D341Med (cell line): ENCODE measurements at regions not wholly inside any gene's neighbourhood (a gene's known extent, or its start where the extent isn't known, plus 50 kb on each side); places are given as distances from the start of the nearest gene placed in this dataset.
A peak's percentile ranks its signal among the peaks of the same experiment; 100 is the strongest.
"Not testable (repeated sequence)": the region's sequence is repeated elsewhere in the genome, so short reads cannot be mapped to it uniquely, and the experiment has no call there.

Experiments
- DNase-seq: peaks from one replicate; pipeline ENCODE4 v3.0.0; 2012; ENCODE audit warnings: low spot score

GRCh38 chr4:154982187-154983047 lies 201.3 kb downstream of the RBM46 start:
- DNase-seq: peak; percentile 71

- DNase-seq: no peak
Measured at GRCh38 chr4:154983714-154984113, 202.6 kb downstream of the RBM46 start.

- no peak for DNase-seq
Measured at GRCh38 chr4:154984148-154984547, 203.1 kb downstream of the RBM46 start.

GRCh38 chr4:154984616-154985015 lies 203.5 kb downstream of the RBM46 start:
- DNase-seq: no peak

- no peak for DNase-seq
Measured at GRCh38 chr4:154985673-154986072, 204.6 kb downstream of the RBM46 start.

- no peak for DNase-seq
Measured at GRCh38 chr4:154988511-154988910, 207.4 kb downstream of the RBM46 start.

- DNase-seq: no peak
Measured at GRCh38 chr4:154989511-154989910, 208.4 kb downstream of the RBM46 start.

GRCh38 chr4:154997866-154998265 lies 210.6 kb upstream of the NPY2R start:
- not testable (repeated sequence) for DNase-seq

- no peak for DNase-seq
Measured at GRCh38 chr4:154998284-154998683, 210.2 kb upstream of the NPY2R start.

GRCh38 chr4:154998773-154999172 lies 209.7 kb upstream of the NPY2R start:
- DNase-seq: no peak

GRCh38 chr4:154999950-155000578 lies 208.4 kb upstream of the NPY2R start:
- DNase-seq: no peak

- DNase-seq: no peak
Measured at GRCh38 chr4:155001251-155001650, 207.2 kb upstream of the NPY2R start.

GRCh38 chr4:155005395-155006090 lies 202.9 kb upstream of the NPY2R start:
- DNase-seq: no peak

- no peak for DNase-seq
Measured at GRCh38 chr4:155007660-155008176, 200.7 kb upstream of the NPY2R start.

- DNase-seq: peak; percentile 39
Measured at GRCh38 chr4:155008389-155008788, 200.0 kb upstream of the NPY2R start.

- DNase-seq: no peak
Measured at GRCh38 chr4:155009288-155009687, 199.1 kb upstream of the NPY2R start.

GRCh38 chr4:155010376-155010775 lies 198.1 kb upstream of the NPY2R start:
- DNase-seq: no peak

GRCh38 chr4:155011163-155011780 lies 197.2 kb upstream of the NPY2R start:
- no peak for DNase-seq

- DNase-seq: no peak
Measured at GRCh38 chr4:155012469-155012868, 196.0 kb upstream of the NPY2R start.

- DNase-seq: no peak
Measured at GRCh38 chr4:155017426-155017825, 191.0 kb upstream of the NPY2R start.

- peak; percentile 68 for DNase-seq
Measured at GRCh38 chr4:155025762-155026457, 182.5 kb upstream of the NPY2R start.

GRCh38 chr4:155026715-155027114 lies 181.7 kb upstream of the NPY2R start:
- no peak for DNase-seq
